HepG2 (cell line): ENCODE measurements at regions not wholly inside any gene's neighbourhood (a gene's known extent, or its start where the extent isn't known, plus 50 kb on each side); places are given as distances from the start of the nearest gene placed in this dataset.

ENCODE experiments used
- ATAC-seq: fragments of 200-7000 bp; cut with Tn5 transposase; 3 replicates; pipeline ENCODE4 v1.9.1; 2020; ENCODE audit warnings: mild to moderate bottlenecking, moderate library complexity
- BruUV-seq: library from RNA; stranded (reverse); fragments of 400-500 nt; replicated peaks from 2 replicates; lab custom pipeline; 2021; lab: Mats Ljungman, UMichigan
- CTCF ChIA-PET: fragments of 300-600 bp; formaldehyde crosslinking; extraction: SDS; loops from one replicate; lab custom pipeline; 2021; ENCODE audit warnings: low total read pairs, inconsistent platforms, low intra/inter-chr PET ratio; lab: Yijun Ruan, JAX
- POLR2A ChIA-PET: fragments of 350-600 bp; sonication (Branson Sonifier 250); formaldehyde crosslinking; loops from one replicate; lab custom pipeline; 2020; ENCODE audit warnings: antibody characterized with exemption, inconsistent platforms; lab: Yijun Ruan, JAX
- DNase-seq: peaks from one replicate; pipeline ENCODE4 v3.0.0-alpha.2; 2015; ENCODE audit warnings: low spot score
- FAIRE-seq: peaks from 3 replicates; lab custom pipeline; 2011; peaks lifted over from hg19 to GRCh38; lab: Jason Lieb, UNC
- H2AFZ ChIP-seq: one replicate; pipeline ENCODE4 v1.6.1; 2011; ENCODE audit warnings: low read length, inconsistent platforms
- H3K27ac ChIP-seq: fragments of 300-600 bp; 3 replicates; pipeline ENCODE4 v1.8.0; 2011; ENCODE audit warnings: mixed run types, mild to moderate bottlenecking, mixed read lengths, low read length, inconsistent platforms; ENCODE audit not compliant: insufficient read depth; ENCODE audit errors: extremely low read length
- H3K27me3 ChIP-seq, 2 experiments: fragments of 200-600 bp in 1 of 2; 2 replicates in 1 of 2; 3 replicates in 1 of 2; pipeline versions ENCODE4 v1.6.0 to v1.8.0; 2011; ENCODE audit warnings: low read length in 2 of 2, mild to moderate bottlenecking in 2 of 2, moderate library complexity in 2 of 2, inconsistent platforms in 1 of 2; ENCODE audit not compliant: insufficient read depth in 2 of 2, control insufficient read depth in 1 of 2
- H3K36me3 ChIP-seq, 2 experiments: fragments of 200-600 bp in 1 of 2; replicated peaks in 1 of 2; 2 replicates in 1 of 2; 3 replicates in 1 of 2; pipeline versions ENCODE4 v1.5.1 to v1.8.0; 2011; ENCODE audit warnings: low read length in 2 of 2, inconsistent platforms in 1 of 2; ENCODE audit not compliant: insufficient read depth in 2 of 2, control insufficient read depth in 1 of 2
- H3K4me1 ChIP-seq: 2 replicates; pipeline ENCODE4 v1.5.1; 2012; ENCODE audit warnings: low read length, inconsistent platforms; ENCODE audit not compliant: insufficient read depth
- H3K4me2 ChIP-seq: 2 replicates; pipeline ENCODE4 v1.6.0; 2011; ENCODE audit warnings: low read depth, low read length, inconsistent platforms
- H3K4me3 ChIP-seq, 3 experiments: fragments of 200-600 bp in 1 of 3; sonication (generic), shearing (Covaris generic) in 1 of 3; replicated peaks in 1 of 3; 2 replicates each; pipeline ENCODE4 v1.5.1; 2011 to 2016; ENCODE audit warnings: low read length in 3 of 3, inconsistent platforms in 2 of 3, low read depth in 2 of 3, mild to moderate bottlenecking in 2 of 3, control low read depth in 1 of 3, mixed read lengths in 1 of 3; ENCODE audit not compliant: insufficient read depth in 1 of 3
- H3K79me2 ChIP-seq: one replicate; pipeline ENCODE4 v1.6.1; 2011; ENCODE audit warnings: low read length, inconsistent platforms; ENCODE audit not compliant: insufficient read depth
- H3K9ac ChIP-seq: 2 replicates; pipeline ENCODE4 v1.6.0; 2011; ENCODE audit warnings: mild to moderate bottlenecking, low read depth, low read length, inconsistent platforms; ENCODE audit not compliant: insufficient read depth
- H3K9me3 ChIP-seq: 2 replicates; pipeline ENCODE4 v1.5.1; 2012; ENCODE audit warnings: mild to moderate bottlenecking, low read length
- H4K20me1 ChIP-seq: 2 replicates; pipeline ENCODE4 v1.6.0; 2011; ENCODE audit warnings: inconsistent platforms, mild to moderate bottlenecking, low read length, moderate library complexity; ENCODE audit not compliant: insufficient read depth
- ARHGAP35 ChIP-seq: sonication (generic); formaldehyde crosslinking; IDR thresholded peaks from 2 replicates; pipeline ENCODE4 v1.9.0; 2022; ENCODE audit warnings: mild to moderate bottlenecking, inconsistent platforms, moderate library complexity, missing genetic modification reagents, borderline replicate concordance
- CBX5 ChIP-seq: sonication (generic); formaldehyde crosslinking; IDR thresholded peaks from 2 replicates; pipeline ENCODE4 v1.4.0; 2020; ENCODE audit warnings: missing genetic modification reagents, borderline replicate concordance
- KAT7 ChIP-seq: IDR thresholded peaks from 2 replicates; pipeline ENCODE4 v1.6.1; 2018; ENCODE audit warnings: borderline replicate concordance, missing compliant biosample characterization
- KLF16 ChIP-seq, 2 experiments: sonication (generic) in 1 of 2; formaldehyde crosslinking in 1 of 2; IDR thresholded peaks; 2 replicates each; pipeline versions ENCODE4 v1.6.1 to v1.8.0; 2016 to 2023; ENCODE audit warnings: missing genetic modification reagents in 2 of 2, missing compliant biosample characterization in 1 of 2
- KLF6 ChIP-seq: IDR thresholded peaks from 2 replicates; pipeline ENCODE4 v1.8.0; 2016; ENCODE audit warnings: missing biosample characterization, missing genetic modification reagents
- MEF2D ChIP-seq: sonication (generic); formaldehyde crosslinking; IDR thresholded peaks from 2 replicates; pipeline ENCODE4 v1.5.1; 2020; ENCODE audit warnings: mild to moderate bottlenecking, missing genetic modification reagents
- MIXL1 ChIP-seq: IDR thresholded peaks from 2 replicates; pipeline ENCODE4 v1.6.1; 2016
- NCOA5 ChIP-seq: sonication (generic); formaldehyde crosslinking; IDR thresholded peaks from 2 replicates; pipeline ENCODE4 v1.4.0; 2020; ENCODE audit warnings: missing genetic modification reagents
- SNRNP70 ChIP-seq: fragments of 200-400 bp; formaldehyde crosslinking; IDR thresholded peaks from 2 replicates; pipeline ENCODE4 v1.6.1; 2017; ENCODE audit warnings: mild to moderate bottlenecking, low read depth, low read length, moderate library complexity
- SYNCRIP ChIP-seq: fragments of 200-400 bp; formaldehyde crosslinking; IDR thresholded peaks from 2 replicates; pipeline ENCODE4 v1.6.1; 2018; ENCODE audit warnings: mild to moderate bottlenecking, low read depth, low read length; ENCODE audit not compliant: insufficient read depth
- TGIF2 ChIP-seq: IDR thresholded peaks from 2 replicates; pipeline ENCODE4 v1.6.1; 2016; ENCODE audit warnings: control low read depth, missing compliant biosample characterization
- ZNF124 ChIP-seq: sonication (generic); formaldehyde crosslinking; IDR thresholded peaks from 2 replicates; pipeline ENCODE4 v1.4.0; 2020; ENCODE audit warnings: missing genetic modification reagents
- ZNF143 ChIP-seq: sonication (generic); formaldehyde crosslinking; IDR thresholded peaks from 2 replicates; pipeline ENCODE4 v1.4.0; 2020; ENCODE audit warnings: missing genetic modification reagents
- ZNF260 ChIP-seq: sonication (generic); formaldehyde crosslinking; IDR thresholded peaks from 2 replicates; pipeline ENCODE4 v1.4.0; 2020; ENCODE audit warnings: missing genetic modification reagents, low read depth, mild to moderate bottlenecking, borderline replicate concordance
- ZNF558 ChIP-seq: sonication (generic); formaldehyde crosslinking; IDR thresholded peaks from 2 replicates; pipeline ENCODE4 v1.9.0; 2022; ENCODE audit warnings: mild to moderate bottlenecking, missing genetic modification reagents, borderline replicate concordance
- ZNF713 ChIP-seq: sonication (generic); formaldehyde crosslinking; IDR thresholded peaks from 2 replicates; pipeline ENCODE4 v1.4.0; 2020; ENCODE audit warnings: mild to moderate bottlenecking, missing genetic modification reagents
- ZSCAN25 ChIP-seq: sonication (generic); formaldehyde crosslinking; IDR thresholded peaks from 2 replicates; pipeline ENCODE4 v1.8.0; 2022; ENCODE audit warnings: mild to moderate bottlenecking, missing genetic modification reagents
- WGBS: methylation state at CpG from one replicate; pipeline ENCODE4 v1.1.6; 2017; ENCODE audit warnings: low lambda C conversion rate; 5-methylcytosine and 5-hydroxymethylcytosine counted together
- in situ Hi-C: cut with HindIII; loops from 2 replicates; pipeline ENCODE4 v1.10.0; 2017; ENCODE audit warnings: low pct_unique_long_range_greater_than_20kb; ENCODE audit not compliant: extremely low pct_ligation_motif_present
- intact Hi-C: fragments of 100-400 bp; cut with micrococcal nuclease; formaldehyde crosslinking; loops from one replicate; pipeline ENCODE4 v1.10.0; 2022; ENCODE audit not compliant: unreplicated experiment
- TF ChIP-seq, protein P1 (sequence below): sonication (generic); formaldehyde crosslinking; conservative IDR thresholded peaks from 2 replicates; pipeline ENCODE4 v1.4.0; 2020; ENCODE audit warnings: missing genetic modification reagents

DNA sequence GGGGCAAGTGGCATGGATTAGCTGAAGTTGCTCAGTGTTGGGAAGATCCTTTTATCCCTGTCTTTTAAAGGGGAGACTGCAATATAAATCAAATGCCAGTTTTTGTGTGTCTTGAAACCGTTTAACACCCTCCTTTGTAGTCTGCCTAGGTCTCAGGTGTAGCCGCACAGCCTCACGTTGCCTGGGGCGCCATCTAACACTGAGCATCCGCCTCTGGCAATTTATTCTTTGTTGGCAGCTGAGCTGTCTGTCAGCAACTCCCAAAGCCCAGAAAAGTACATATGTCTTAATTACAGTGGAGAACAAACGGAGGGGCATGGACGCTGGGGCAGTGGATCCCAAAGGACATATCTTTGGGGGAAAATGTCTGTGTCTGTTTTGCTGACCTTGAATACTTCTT lies 254.7 kb downstream of the STK31 start:
- Histone ChIP-seq H3K27ac (no peak overlapping the region), H3K4me1 (no peaks in the 10 kb centered on the region; the same call in 1 of the 2 replicates), H4K20me1 (no peaks in the 10 kb centered on the region), H2AFZ (no peak overlapping the region), H3K36me3 (no peaks in the 10 kb centered on the region), H3K27me3 (no peaks in the 10 kb centered on the region), H3K4me2 (no peak overlapping the region), H3K79me2 (no peaks in the 10 kb centered on the region), H3K9ac (no peak overlapping the region), H3K9me3 (no peaks in the 10 kb centered on the region), H3K4me3 (no peak overlapping the region)
- no peak for TF ChIP-seq SNRNP70
- no peak for TF ChIP-seq ARHGAP35
- TF ChIP-seq KLF6: no peak
- TF ChIP-seq TGIF2 (CRISPR knock-in tag): no peak
- TF ChIP-seq KLF16 (CRISPR knock-in tag; IDR thresholded peaks at IDR 0.05): no peak
- TF ChIP-seq ZNF558: no peak
- no peak for TF ChIP-seq MIXL1 (CRISPR knock-in tag)
- no peak for TF ChIP-seq MEF2D (CRISPR knock-in tag)
- no peak for TF ChIP-seq ZNF260 (CRISPR knock-in tag)
- no peak for TF ChIP-seq ZNF124
- TF ChIP-seq ZNF713 (CRISPR knock-in tag): no peak
- no peak for TF ChIP-seq NCOA5 (CRISPR knock-in tag)
- TF ChIP-seq, protein P1, sequence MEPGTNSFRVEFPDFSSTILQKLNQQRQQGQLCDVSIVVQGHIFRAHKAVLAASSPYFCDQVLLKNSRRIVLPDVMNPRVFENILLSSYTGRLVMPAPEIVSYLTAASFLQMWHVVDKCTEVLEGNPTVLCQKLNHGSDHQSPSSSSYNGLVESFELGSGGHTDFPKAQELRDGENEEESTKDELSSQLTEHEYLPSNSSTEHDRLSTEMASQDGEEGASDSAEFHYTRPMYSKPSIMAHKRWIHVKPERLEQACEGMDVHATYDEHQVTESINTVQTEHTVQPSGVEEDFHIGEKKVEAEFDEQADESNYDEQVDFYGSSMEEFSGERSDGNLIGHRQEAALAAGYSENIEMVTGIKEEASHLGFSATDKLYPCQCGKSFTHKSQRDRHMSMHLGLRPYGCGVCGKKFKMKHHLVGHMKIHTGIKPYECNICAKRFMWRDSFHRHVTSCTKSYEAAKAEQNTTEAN (CRISPR knock-in tag): no peak
- TF ChIP-seq SYNCRIP: no peak
- TF ChIP-seq ZSCAN25 (CRISPR knock-in tag): no peak
- no peak for TF ChIP-seq ZNF143 (CRISPR knock-in tag)
- TF ChIP-seq KAT7 (CRISPR knock-in tag): no peak
- TF ChIP-seq CBX5: no peak
- CTCF ChIA-PET: no interaction called here
- ATAC-seq: no peak
- in situ Hi-C loops: no loop called here
- no peak for DNase-seq
- BruUV-seq: no TSS peak
- WGBS: 47% methylated on average over 7 of the region's 7 CpGs
- no peak for FAIRE-seq
- POLR2A ChIA-PET: no interaction called here
- intact Hi-C loops: no loop called here
